Hypothalamus (tissue), 51 donors: ENCODE measurements at regions not wholly inside any gene's neighbourhood (a gene's known extent, or its start where the extent isn't known, plus 50 kb on each side); places are given as distances from the start of the nearest gene placed in this dataset.
A peak's percentile ranks its signal among the peaks of the same experiment; 100 is the strongest.

Experiments used
- DNase-seq, 51 donors: peaks; one replicate each; lab custom pipeline; 2025; lab: John Stamatoyannopoulos, UW

DNA sequence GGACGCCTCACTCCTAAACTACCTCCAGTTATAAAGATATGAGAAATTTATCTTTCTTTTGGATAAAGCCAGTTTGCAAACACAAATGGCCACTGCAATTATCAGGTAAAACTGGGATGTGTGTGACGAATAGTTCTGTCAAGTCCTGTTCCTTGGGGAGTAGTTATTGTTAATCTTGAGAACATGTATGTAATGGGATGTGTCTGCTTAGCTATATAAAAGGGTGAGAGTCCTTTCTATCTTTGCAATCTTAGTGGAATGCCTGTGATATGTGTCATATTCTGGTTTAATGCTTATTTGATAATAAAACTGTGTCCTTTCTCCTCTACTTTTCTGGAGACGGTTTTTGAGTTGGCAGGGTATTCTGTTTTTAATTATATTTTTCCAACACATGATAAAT lies 56.1 kb upstream of the PKP2 start:
- DNase-seq = no peak

DNA sequence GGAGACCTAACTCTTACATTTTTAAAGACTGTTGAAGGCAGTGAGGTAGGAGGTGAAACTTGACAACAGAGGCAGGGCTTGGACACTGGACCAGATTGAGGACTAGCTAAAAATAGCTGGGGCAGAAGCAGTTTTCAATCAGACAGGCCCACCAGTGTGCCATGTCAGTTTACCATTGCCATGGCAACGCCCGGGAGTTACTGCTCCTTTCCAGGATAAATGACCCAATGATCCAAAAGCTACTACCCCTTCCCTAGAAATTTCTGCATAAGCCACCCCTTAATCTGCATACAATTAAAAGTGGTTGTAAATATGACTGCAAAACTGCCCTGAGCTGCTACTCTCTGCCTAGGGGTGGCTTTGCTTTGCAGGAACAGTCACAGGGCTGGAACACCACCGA lies 53.2 kb upstream of the PKP2 start:
- DNase-seq = no peak

DNA sequence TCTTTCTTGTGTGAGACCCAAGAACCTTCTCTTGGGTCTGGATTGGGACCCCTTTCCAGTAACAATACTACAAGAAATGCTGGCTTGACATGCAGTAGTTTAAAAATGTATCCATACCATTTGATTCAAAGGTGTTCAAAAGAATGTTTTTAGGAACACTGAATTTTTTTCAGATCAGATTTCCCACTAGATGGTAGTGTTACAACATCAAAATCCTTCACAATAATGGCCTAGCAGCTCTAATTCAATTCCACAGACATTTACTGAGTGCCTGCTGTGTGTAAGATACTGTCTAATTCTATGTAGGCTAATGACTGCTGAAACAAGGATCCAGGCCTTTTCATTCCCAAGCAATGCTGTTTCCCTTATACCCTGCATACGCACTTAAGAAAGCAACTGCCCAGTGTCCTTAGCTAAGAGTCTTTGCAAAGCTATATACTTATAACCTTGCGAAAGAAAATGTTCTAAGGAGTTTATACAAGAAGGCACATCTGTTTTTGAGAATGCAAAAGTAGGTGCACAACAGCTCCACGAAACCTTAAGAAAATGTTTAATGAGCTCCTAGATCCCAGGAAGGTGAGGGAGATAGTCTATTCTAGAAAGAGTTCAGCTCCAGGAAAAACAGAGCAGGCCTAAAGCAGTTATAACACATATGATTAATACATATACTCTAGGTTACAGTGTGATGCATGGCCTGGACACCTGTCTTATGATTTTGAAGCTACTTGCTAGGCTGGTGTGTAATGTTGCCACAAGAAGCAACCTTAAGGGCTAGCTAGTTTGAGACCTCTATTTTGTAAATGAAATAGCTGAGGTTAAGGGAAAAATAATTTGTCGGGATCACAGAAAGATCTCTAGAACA lies 50.9 kb upstream of the PKP2 start:
- peak in 1 of 51 donors; percentile 63 for DNase-seq

GRCh38 chr12:32946504-32947131 lies 50.0 kb upstream of the PKP2 start:
- DNase-seq = no peak
